ENCODE measurements at regions not wholly inside any gene's neighbourhood (a gene's known extent, or its start where the extent isn't known, plus 50 kb on each side); places are given as distances from the start of the nearest gene placed in this dataset.

DNA sequence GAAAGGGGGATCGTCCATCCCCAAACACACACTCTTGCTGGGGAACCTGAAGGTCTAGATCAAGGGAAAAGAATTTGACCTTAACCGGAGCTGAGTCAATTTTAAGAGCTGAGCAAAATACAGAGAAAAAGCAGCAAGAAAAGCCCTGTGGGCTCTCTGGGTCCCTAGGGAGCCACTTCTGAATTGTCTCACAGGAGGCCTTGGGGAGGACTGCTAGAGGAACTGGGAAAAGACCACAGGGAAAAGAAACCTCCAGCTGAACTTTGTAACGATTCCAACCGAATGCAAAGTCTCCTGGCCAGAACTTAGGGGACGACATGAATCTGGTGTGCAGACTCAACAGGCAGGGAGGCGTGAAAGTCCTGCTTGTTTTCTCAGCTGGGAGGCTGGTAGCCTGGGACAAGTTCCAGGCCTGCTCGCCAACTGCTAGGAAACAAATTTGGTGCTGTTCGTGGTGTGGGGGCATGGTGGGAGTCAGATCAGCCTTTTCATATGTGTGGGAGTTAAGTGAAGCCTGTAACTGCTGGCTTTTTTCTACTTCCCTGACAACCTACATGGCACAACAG lies 644.6 kb upstream of the CNTNAP5 start:
- DNase-seq (ENCODE audit: insufficient read length, low spot score) = no peak
- TF ChIP-seq, protein P1, sequence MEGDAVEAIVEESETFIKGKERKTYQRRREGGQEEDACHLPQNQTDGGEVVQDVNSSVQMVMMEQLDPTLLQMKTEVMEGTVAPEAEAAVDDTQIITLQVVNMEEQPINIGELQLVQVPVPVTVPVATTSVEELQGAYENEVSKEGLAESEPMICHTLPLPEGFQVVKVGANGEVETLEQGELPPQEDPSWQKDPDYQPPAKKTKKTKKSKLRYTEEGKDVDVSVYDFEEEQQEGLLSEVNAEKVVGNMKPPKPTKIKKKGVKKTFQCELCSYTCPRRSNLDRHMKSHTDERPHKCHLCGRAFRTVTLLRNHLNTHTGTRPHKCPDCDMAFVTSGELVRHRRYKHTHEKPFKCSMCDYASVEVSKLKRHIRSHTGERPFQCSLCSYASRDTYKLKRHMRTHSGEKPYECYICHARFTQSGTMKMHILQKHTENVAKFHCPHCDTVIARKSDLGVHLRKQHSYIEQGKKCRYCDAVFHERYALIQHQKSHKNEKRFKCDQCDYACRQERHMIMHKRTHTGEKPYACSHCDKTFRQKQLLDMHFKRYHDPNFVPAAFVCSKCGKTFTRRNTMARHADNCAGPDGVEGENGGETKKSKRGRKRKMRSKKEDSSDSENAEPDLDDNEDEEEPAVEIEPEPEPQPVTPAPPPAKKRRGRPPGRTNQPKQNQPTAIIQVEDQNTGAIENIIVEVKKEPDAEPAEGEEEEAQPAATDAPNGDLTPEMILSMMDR (IDR thresholded peaks at IDR 0.05; ENCODE audit: insufficient read depth, missing control alignments) = no peak
- FAIRE-seq = no peak

DNA sequence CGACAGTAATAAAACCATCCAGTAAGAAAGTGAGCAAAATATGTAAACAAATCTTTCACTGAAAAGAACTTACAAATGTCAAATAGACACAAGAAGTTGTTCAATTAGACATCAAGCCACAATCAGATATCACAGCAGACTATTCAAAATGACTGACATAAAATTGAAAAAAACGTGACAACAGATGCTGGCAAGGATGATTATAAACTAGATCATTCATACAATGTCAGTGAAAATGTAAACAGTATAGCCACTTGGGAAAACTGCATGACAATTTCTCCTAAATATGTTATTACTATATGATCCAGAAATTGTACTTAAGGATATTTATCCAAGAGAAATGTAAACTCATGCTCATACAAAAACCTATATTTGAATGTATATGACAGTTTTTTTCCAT lies 609.4 kb upstream of the CNTNAP5 start:
- no peak for FAIRE-seq
- TF ChIP-seq, protein P1 (IDR thresholded peaks at IDR 0.05; ENCODE audit: insufficient read depth, missing control alignments) = no peak
- DNase-seq (ENCODE audit: insufficient read length, low spot score) = no peak

DNA sequence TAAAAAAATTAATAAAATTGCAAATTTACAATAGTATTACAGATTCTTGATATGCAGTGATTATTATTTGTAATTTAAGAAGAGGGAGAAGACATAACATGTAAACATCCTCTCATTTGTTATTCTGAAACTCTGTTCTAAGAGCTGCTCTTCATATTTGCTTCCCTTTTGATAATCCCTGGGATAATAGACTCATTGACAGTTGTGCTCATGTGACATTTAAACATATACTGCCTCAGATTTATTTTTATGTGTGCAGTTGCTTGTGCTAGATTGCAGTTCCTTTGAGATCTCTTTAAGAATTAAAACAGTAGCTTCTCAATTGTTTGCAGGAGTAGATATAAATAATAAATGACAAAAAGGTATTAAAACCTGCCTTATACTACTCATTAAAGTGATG lies 605.1 kb upstream of the CNTNAP5 start:
- DNase-seq (ENCODE audit: insufficient read length, low spot score) (no peak), FAIRE-seq (no peak)
- TF ChIP-seq, protein P1 (IDR thresholded peaks at IDR 0.05; ENCODE audit: insufficient read depth, missing control alignments) = no peak

DNA sequence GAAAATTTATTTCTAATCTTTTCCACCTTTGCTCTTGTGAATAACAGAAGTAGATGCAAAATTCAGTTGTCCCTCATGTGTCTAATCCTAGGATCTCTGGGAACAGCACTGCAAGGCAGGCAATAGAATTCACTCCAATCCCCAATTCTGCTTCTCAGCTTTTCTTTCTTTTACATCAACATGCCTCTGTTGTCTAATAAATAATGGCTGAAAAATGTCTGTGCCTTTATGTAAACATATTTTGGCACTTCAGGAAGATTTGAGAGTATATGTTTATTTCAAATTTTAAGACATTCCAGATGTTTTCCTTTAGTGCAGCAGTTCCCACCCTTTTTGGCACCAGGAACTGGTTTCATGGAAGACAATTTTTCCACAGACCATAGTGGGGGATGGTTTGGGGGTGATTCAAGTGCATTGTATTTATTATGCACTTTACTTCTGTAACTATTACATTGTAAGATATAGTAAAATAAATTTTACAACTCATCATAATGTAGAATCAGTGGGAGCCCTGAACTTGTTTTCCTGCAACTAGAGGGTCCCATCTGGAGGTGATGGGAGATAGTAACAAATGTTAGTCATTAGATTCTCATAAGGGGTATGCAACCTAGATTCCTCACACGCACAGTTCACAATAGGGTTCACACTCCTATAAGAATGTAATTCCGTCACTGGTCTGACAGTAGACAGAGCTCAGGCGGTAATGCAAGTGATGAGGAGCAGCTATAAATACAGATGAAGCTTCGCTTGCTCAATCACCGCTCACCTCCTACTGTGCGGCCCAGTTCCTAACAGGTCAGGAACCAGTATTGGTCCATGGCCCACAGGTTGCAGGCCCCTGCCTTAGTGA lies 590.3 kb upstream of the CNTNAP5 start:
- DNase-seq (ENCODE audit: insufficient read length, low spot score) (no peak), FAIRE-seq (no peak)
- TF ChIP-seq, protein P1 (IDR thresholded peaks at IDR 0.05; ENCODE audit: insufficient read depth, missing control alignments) = no peak

DNA sequence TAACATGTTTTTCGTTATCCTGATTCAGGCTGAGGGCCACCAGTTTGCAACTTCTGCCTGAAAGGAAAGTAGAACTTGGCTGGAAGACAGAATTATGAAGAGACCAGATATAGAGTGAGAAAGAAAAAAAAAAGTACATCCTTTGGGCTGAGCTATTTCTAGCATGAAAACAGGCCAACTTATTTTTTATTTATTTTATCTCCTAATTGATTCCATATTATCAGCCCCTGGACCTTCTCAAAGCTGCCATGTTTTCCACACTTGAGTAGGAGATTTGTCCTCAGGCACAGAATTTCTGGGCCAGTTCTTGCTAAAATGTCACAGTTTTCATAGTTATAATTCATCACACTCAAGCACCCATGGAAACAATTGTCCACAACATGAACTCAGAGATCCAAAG lies 586.8 kb upstream of the CNTNAP5 start:
- no peak for FAIRE-seq
- no peak for DNase-seq (ENCODE audit: insufficient read length, low spot score)
- TF ChIP-seq, protein P1 (IDR thresholded peaks at IDR 0.05; ENCODE audit: insufficient read depth, missing control alignments) = no peak

DNA sequence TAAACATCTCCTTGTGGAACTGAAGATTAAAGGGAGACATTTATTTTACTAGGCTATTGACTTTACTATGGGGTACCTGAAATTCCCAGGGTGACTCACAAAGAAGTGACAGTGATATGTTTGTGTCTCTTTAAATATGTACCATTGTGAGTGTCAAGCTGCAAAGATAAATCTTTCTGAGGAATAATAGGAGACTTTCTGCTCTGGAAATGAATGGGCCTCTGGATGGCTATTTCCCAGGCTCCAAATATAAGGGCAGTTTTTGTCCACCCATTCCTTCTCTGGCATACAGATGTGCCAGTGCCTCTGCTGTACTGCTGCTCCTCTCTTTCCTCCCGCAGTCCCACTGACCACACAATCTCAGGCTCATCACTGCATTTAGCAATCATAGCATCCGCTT lies 586.4 kb upstream of the CNTNAP5 start:
- no peak for DNase-seq (ENCODE audit: insufficient read length, low spot score)
- TF ChIP-seq, protein P1 (IDR thresholded peaks at IDR 0.05; ENCODE audit: insufficient read depth, missing control alignments) = no peak
- FAIRE-seq = no peak

DNA sequence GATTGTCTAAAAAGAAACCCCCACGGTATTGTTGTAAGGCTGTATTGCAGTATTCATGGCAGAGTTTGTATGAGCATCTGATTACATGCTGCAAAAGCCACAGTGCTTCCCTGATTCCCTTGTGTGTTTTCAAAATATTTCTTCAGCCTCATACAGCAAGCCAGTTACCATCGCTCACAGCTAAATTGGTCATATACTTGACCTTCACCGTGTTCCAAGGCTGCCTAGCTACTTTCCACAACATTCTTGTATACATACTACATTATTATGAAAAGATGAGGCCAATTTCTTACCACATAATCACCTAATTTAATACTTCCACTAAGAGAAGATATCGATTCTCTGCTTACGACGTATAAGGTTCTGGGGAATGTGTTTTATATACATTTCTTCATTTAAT lies 576.3 kb upstream of the CNTNAP5 start:
- FAIRE-seq = no peak

More for the DNA sequence above, 576.3 kb upstream of the CNTNAP5 start:
- no peak for DNase-seq (ENCODE audit: insufficient read length, low spot score)
- TF ChIP-seq, protein P1 (IDR thresholded peaks at IDR 0.05; ENCODE audit: insufficient read depth, missing control alignments) = no peak

All from D721Med (cell line).